GM21526 (cell line): ENCODE measurements at regions not wholly inside any gene's neighbourhood (a gene's known extent, or its start where the extent isn't known, plus 50 kb on each side); places are given as distances from the start of the nearest gene placed in this dataset.

Experiments used
- ATAC-seq: cut with Tn5 transposase; IDR thresholded peaks from one replicate; pipeline ENCODE4 v1.9.1; 2021; ENCODE audit warnings: moderate library complexity; ENCODE audit not compliant: unreplicated experiment, low FRiP score

DNA sequence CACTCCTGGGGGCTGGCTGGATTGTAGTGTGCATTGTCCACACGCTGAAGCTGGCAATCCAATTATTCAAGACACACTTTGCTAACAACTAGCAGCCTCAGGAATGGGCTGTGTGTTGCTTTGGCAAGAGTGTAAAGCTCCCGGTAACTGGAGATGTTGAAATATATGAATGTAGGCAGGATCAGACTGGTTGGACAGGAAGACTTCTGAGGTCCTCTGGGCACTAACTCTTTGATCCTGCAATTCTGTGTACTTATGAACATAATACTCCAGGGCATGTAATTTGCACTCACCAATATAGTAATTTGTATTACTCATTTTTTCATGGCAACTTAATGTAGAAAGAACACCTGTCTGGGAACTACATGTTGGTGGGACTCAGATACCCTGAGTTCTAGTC lies 106.7 kb upstream of the SLC28A3 start:
- no peak for ATAC-seq

DNA sequence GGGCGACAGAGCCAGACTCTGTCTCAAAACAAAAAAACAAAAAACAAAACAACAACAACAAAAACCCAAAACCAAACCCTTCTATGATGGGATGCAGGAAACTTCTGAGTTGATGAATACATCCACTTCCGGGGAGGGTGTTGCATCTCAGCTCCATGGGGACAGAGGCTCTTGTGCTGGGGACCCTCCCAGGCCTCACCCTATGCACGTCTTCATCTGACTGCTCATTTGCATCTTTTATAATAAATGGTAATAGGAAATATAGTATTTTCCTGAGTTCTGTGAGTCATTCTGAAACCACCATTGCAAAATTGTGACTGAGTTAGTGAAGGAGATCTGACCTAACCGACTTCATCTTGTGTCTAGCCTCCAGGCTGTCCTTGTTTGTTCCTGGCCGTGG lies 109.5 kb upstream of the SLC28A3 start:
- ATAC-seq: no peak

DNA sequence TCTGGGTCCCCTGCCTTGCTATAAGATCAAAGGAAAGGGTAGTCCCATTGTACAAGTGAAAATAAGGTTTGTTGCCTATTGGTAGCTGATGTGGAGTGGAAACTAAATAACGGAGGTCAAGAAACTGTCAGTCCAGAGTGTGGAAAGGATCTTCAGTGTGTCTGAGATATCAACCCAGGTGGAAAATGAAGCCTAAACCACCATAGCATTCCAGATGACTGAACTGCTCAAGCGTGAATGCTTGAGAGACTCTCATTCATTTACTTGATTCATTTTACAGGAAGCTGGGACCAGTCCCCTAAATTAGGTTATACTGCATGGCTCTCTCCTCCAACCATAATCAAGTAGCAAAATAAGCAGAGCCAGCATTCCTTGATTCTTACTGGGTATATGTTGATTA lies 116.0 kb upstream of the SLC28A3 start:
- ATAC-seq: no peak

DNA sequence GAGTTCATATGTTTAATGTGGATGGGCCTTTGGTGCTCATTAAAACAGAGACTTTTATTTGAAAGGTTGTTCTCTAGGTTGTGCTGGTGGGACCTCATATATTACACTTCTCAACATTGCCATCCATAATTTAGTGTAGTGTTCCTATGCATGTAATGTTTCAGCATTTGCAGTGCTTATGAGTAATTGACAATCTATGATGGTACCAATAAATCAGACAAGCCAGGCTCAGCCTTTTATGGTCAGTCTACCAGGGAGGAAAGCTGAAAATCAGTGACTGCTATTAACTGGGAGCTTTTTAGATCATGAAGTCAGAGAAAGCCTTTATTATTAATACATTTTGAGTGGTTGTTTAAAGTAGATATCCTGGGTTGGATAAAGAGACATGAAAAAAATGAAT lies 120.1 kb upstream of the SLC28A3 start:
- no peak for ATAC-seq

DNA sequence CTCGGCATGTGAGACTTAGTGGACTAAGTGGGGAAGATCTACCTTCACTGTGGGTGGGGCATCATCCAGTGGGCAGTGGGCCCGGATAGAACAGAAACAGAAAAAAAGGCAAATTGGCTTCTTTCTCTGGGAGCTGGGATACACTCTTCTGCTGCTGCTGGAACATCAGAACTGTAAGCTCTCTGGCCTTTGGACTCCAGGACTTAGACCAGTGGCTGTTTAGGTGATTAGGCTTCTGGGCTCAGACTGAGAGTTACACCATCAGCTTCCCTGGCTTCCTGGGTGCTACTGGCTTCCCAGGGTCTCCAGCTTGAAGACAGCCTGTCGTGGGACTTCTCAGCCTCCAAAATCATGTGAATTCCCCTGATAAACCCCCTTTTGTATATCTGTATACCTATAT lies 122.7 kb upstream of the SLC28A3 start:
- ATAC-seq: no peak

DNA sequence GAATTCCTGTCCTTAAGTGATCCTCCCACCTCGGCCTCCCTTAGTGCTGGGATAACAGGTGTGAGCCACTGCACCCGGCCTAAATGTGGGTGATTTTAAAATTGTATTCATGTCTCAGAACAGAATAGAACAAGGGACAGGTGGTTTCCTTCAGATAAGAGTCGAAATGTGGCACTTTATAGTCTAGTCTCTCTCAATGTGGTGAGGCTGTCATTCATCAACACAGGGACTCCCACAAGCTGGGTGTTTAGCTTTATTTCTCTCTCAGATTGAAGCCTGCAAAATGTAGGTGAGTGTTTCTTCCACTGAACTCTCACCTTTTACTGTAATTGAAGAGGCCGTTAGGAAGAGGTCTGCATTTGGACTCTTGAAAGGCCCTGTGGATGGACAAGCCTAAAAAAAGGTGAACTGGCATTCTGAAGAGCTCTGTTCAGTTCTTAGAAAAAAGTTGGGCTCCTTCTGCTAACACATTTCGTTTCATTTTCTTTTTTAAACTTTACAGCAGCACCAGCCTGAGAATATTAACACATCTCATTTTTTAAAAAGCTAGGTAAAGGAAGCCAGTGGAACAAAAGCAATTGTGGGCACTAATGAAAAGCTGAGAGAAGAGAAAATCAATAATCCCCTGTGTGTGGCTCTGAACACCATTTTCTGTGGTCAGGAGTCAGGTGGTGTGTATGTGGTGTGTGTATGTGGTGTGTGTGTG lies 126.2 kb upstream of the SLC28A3 start:
- ATAC-seq: no peak

DNA sequence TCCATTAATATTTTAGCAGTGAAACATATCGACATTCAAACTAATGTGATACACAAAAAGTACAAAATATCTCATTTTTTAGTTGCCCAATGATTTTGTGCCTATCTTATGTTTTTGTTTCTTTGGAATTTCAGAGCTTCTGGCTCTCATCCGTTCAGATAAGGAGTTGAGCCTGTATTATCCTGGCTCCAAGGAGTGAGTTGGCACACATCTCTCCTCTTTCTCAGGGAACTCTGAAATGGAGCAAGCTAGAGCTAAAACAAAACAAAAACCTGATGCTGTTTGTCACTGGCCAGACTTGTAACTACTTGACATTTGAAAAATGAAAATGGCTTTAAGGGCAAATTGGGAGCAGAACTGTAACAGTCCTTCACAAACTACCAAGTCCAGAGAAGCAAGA lies 131.3 kb upstream of the SLC28A3 start:
- no peak for ATAC-seq

DNA sequence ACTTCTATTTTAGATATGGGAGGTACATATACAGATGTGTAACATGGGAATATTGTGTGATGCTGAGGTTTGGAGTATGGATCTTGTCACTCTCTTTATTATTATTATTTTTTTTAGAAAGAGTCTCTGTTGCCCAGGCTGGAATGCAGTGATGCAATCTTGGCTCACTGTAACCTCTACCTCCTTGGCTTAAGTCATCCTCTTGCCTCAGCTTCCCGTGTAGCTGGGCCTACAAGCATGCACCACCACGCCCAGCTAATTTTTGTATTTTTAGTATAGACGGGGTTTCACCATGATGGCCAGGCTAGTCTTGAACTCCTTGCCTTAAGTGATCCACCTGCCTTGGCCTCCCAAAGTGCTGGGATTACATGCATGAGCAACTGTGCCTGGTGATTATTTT lies 138.4 kb upstream of the SLC28A3 start:
- no peak for ATAC-seq

DNA sequence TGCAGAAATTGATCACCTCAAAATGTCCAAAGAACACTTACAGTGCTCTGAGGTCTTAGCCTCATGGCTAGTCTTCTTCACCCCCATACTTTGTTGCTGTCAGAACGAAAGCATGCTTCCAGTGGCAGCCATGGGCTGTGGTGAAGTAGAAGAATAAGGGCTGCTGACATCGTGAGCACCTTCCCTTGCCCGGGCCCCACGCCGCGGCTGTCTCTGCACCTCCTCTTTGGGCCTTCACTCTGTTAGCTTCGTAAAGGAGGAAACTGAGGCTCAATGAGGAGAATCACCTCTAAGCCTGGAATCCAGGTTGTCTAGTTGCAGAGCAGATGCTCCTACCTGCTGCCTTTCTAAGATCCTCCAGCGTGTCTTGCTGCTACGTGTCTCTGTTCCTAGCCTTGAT lies 139.5 kb upstream of the SLC28A3 start:
- ATAC-seq: no peak

DNA sequence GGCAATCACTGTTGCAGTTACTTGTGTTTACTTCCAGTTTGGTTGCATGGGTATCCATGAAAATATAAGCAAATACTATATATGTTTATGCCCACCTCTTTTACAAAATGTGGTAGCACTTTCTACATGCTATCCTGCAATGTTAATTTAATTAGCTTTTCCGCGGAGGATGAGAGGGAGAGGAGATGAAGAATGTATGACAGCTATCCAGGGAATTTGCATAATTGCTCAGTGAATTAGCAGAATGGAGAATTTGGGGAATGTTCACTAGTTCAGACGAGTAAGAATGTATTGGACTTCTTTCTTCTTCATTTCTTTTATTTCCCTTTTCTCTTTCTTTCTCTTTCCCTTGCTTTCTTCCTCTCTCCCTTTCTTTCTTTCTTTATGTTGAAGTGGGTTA lies 140.7 kb upstream of the SLC28A3 start:
- no peak for ATAC-seq

DNA sequence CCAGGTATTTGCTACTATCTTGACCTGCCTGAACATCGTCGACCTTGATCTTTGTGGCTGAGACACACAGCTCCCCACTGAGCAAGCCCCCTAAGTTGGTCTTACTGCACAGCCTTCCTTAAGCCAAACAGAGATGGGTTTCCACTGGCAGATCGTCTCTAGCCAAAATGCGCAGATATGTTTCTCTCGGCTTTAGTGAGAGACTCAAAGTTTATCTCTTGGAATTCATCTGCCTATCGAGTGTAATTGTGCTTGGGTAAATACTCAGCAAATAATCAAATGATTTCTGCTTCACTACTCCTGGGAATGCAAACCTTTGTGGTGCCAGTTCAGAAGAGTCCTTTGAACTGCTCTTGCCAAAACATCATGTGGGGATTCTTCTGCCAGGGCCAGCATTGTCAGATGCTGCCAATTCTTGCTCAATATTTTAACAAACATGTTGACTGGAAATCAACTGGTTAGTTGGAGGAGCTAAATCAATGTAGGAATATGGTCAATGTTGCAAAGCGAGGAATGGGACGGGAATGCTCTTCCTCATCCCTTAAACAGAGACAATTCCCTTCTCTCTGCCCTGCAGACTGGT lies 141.2 kb upstream of the SLC28A3 start:
- ATAC-seq: no peak

DNA sequence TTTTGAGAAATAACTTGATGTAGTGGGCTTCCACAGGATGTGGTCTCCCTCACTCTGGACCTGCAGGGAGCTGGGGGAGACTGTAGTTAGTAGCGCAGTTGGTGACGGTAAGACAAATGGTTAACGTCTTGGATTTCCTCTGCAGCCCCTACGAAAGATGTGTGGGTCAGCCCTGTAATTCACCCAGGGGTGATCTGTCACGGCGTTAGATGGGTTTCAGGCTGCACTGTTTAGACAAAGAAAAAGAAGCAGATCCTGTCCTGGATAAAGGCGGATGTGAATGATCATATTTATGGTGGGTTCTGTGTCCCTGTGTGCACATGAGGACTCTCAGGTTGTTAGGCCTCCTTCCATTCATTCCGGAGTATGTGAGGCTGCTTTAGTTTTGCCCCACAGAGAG lies 142.0 kb upstream of the SLC28A3 start:
- ATAC-seq: no peak

DNA sequence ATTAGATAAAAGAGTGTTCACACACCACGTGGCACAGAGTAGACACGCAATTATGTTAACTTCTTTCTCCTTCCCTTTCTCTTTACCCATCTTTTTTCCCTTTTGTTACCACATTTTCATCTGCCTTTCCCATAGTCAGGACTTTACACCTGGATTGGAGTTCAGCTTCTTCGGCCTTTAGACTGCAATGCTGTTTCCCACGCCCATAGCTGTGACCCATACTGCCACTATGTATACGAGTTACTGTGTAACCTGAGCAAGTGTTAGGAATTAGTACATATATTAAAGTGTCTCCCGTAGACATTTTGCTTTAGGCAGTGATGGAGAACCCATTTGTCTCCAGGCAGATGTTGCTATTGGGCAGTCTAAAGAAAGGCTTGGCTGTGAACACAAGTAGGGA lies 143.6 kb upstream of the SLC28A3 start:
- ATAC-seq: no peak

DNA sequence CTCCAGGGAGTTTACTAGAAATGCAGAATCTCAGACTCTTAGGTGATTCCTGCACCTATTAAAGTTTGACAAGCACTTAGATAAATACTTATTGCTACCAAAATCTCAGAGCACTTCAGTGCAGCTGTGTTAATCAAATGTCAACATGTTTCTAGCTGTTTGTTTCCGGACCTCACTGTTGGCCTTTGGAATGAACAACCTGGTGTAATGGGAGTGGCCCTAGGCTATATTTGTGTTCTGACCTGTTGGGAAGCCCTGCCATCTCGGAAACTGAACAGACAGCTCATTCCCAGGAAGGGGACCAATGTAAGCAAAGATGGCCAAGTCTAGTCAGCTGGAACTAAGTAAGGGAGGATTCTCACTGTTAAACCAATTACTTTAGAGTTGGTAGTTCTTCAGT lies 145.0 kb upstream of the SLC28A3 start:
- ATAC-seq: no peak

DNA sequence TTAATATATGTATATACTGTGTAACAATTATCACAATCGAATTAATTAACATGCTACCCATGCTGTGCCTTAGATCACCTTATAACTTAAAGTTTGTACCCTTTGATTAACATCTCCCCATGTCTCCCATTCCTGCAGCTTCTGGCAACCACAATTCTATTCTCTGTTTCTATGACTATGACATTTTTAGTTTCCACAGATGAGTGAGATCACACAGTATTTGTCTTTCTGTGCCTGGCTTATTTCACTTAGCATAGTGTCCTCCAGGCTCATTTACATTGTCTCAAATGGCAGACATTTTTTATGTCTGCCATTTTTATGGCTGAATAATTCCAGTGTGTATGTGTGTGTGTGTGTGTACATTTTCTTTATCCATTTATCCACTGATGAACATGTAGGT lies 146.1 kb upstream of the SLC28A3 start:
- no peak for ATAC-seq

DNA sequence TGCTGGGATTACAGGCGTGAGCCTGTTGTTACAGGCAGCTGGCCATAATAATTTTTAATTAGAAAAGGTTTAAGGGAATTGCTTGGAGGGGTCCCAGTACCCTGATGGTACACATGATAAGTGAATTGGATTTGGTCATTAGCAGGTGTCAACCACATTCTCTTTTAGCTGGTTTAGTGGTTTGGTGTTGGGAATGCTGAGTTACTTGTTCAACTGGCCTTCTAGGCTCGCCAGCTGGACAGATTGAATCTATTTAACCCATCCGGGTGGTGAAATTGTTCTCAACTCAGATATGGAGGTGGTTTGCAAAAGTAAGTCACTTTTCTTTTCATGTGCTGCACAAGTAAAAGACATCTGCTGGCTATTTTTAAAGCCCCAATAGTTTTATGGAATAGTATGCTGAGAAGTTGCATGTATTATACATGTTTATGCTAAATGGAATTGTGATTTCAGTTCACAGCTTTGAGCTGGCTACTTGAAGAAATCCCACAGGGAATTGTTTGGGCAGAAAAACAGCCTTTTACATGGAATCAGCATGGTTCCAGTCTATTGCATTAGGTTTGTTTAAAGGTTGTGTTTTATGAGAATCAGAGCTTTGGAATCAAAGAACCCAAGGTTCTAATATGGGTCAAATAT lies 149.8 kb upstream of the SLC28A3 start:
- no peak for ATAC-seq

DNA sequence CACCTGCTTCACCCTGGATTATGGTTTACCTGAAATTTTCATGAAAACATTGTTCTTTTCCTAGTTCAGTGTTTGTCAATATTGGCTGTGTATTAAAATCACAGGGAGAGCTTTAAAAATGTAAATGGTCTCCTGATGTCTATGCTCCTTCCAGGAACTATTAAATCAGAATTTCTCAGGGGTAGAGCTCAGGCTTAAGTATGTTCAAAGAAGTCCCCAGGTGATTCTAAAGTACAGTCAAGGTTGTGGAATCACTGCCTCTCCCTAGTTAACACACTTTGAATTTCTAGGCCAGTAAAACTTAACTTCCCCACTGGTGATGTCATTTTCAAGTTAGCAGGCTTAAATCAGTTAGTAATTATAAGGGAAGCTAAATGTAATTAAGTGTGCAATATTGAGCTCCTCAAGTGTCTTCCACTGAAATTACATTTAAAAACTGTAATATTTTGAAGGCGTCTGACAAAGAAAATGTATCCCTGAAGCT lies 150.3 kb upstream of the SLC28A3 start:
- no peak for ATAC-seq

DNA sequence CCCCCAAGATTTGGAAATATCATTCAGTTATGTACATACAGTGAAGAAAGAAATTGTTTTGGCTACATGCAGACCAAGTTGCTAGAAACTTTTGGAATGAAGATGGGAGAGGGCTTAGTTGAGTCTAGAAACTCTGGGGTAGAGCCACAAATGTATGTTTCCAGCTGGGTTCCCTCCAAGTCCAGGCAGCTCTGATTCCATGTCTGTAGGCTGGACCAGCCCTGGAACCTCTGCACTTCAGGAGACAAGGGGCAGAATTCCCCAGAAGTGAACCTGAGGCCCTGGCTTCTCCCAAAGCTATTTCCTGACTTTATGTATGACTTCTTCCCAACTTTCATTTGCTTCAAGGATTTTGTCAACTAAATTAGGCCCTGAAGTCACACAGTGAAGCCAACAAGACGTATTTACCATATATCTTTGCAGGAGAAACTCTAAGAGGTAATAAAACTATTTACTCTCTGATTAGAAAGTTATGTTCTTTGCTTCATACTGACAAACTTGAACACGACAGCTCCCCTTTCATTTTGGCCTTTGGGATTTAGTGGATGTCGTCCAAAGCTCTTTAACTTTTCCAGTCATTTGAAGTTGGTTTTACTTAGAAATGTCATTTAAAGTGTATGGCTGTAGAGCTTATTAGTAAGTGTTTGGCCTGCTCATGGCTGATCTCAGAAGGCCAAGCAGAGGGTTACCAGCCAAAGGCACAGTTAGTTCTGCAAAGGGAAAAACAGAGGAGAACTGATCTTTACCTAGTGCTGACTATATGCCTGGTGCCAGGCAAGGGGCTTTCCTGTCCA lies 152.0 kb upstream of the SLC28A3 start:
- ATAC-seq: no peak

DNA sequence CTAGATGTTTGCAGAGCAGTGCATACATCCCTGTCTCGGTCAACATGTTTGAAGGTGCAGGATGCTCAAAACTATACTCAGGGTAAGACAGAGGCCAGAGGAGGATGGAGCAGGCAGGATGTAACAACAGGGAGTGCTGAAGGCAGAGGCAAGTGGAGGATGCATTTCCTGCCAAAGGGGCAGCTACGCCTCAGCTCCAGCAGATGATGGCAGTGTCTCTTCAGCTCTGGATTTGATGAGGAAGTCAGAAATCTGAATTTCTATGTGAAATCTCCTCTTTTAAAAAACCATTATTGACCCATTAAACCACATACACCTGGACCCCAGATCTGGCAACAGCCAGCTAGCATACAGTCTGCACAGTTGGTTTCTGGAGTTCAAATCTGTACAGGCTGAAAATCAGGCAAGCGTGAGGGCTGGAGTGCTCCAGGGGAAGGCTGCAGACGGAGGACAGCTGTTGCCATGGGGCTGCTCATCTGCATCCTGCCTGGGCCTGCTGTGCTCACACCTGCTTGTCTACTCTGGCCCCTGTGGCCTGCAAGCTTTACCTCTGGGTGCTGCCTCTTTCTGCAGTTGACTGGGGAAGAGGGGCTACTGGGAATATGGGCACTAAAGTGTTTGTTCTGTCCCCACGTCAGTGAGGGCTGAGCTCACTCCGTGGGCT lies 152.9 kb upstream of the SLC28A3 start:
- no peak for ATAC-seq

DNA sequence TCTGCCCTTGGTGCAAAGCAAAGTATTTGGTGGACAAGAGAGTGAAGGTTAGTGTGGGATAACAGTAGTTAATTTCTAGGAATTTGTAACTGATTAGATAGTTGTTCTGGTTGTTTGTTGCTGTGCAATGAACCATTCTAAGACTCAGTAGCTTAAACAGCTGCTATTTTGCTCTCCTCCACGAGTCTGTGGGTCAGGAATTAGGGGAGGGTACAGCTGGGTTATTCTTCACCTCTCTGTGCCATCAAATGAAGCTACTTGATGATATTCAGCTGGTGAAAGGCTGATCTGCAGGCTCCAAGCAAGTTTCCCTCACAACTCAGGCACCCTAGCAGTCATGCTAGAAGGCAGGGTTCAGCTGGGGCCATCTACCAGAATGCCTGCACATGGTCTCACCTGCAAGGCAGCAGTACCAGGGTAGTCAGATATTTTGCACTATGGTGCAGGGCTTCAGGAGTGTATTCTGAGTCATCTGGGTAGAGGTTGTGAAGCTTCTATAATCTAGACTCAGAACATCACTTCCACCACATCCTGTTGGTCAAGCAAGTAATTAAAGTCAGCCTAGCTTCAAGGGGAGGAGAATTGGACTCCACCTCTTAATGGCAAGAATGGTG lies 159.5 kb upstream of the SLC28A3 start:
- ATAC-seq: peak; percentile 95
